ENCODE measurements at regions not wholly inside any gene's neighbourhood (a gene's known extent, or its start where the extent isn't known, plus 50 kb on each side); places are given as distances from the start of the nearest gene placed in this dataset.

DNA sequence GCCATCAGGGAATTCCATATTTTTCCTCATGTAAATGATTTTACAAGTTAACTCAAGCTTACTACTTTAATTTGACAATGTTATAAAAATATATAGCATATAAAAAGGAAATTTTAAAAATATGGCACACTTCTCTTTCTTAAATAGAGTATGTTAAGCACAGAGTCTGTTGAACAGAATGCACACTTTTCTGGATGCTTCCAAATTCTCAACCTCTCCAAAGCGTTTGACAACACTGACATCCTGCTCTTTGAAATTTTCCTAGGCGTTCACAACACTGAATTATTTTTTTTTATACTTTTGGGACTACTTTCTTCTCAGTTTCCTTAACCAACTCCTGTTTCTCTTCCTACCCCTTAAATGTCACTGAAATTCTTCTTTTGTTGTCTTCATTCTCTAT lies 117.8 kb upstream of the PLXNA2 start:
- TF ChIP-seq ZFX (IDR thresholded peaks at IDR 0.05; ENCODE audit: borderline replicate concordance), result no peak
- TF ChIP-seq, protein P1, sequence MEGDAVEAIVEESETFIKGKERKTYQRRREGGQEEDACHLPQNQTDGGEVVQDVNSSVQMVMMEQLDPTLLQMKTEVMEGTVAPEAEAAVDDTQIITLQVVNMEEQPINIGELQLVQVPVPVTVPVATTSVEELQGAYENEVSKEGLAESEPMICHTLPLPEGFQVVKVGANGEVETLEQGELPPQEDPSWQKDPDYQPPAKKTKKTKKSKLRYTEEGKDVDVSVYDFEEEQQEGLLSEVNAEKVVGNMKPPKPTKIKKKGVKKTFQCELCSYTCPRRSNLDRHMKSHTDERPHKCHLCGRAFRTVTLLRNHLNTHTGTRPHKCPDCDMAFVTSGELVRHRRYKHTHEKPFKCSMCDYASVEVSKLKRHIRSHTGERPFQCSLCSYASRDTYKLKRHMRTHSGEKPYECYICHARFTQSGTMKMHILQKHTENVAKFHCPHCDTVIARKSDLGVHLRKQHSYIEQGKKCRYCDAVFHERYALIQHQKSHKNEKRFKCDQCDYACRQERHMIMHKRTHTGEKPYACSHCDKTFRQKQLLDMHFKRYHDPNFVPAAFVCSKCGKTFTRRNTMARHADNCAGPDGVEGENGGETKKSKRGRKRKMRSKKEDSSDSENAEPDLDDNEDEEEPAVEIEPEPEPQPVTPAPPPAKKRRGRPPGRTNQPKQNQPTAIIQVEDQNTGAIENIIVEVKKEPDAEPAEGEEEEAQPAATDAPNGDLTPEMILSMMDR (IDR thresholded peaks at IDR 0.05), result no peak
- no peak overlapping the region for H3K27ac ChIP-seq

DNA sequence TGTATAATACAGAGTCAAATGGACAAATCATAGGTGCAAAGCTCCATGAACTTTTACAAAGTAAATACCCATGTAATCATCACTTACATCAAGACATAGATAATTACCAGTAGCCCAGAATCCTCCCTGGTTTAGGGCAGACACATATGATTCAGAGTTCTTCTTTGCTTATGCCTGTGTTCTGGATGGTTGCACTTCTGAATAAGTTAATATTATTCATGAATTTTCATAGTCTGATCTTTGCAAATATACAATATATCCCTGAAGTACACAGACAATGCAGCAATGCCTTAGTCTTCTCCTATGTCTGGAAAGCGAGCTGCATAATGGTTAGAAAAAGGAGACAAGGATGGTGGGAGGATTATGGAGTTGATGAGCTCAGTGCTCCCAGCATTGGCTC lies 122.4 kb upstream of the PLXNA2 start:
- TF ChIP-seq, protein P1 (IDR thresholded peaks at IDR 0.05), result no peak
- no peak for TF ChIP-seq ZFX (IDR thresholded peaks at IDR 0.05; ENCODE audit: borderline replicate concordance)
- H3K27ac ChIP-seq, result no peak overlapping the region

DNA sequence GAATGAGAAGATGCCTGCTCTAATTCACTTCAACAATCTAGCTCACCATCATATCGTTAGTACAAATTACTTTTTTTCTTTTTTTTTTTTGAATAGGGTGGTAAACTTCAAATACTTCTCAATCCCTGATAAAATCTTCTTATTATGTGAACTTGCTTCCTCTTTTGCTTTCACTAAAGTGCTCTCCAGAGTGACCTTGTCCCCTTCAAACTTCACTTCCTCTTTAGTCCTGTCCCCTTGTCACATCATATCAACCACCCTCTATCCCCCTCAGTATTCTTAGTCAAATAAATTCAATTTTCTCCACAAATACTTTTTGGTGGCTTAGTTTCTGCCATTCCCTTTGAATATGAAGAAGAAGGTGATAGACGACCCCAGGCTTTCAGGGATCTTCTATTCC lies 124.9 kb upstream of the PLXNA2 start:
- no peak overlapping the region for H3K27ac ChIP-seq
- TF ChIP-seq, protein P1 (IDR thresholded peaks at IDR 0.05), result no peak
- TF ChIP-seq ZFX (IDR thresholded peaks at IDR 0.05; ENCODE audit: borderline replicate concordance), result no peak

DNA sequence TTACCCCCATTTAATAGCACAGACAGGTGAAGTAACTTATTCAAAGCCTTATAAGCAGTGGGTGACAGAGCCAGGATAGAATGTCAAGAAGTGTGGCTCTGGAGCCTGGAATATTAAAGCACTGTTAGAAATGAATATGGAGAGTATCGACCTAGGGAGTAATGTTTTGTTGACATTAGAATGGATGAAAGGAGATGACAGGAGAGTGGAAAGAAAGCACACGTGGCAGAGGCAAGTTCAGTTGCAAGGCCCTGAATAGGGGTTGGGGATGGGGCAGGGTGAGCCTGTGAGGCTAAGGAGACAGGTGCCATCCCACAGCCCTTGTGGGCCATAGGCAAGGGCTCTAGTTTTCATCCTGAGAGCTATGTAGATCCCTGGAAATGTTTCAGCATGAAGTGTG lies 125.5 kb upstream of the PLXNA2 start:
- H3K27ac ChIP-seq, result no peak overlapping the region
- TF ChIP-seq ZFX (IDR thresholded peaks at IDR 0.05; ENCODE audit: borderline replicate concordance), result no peak
- TF ChIP-seq, protein P1 (IDR thresholded peaks at IDR 0.05), result no peak

DNA sequence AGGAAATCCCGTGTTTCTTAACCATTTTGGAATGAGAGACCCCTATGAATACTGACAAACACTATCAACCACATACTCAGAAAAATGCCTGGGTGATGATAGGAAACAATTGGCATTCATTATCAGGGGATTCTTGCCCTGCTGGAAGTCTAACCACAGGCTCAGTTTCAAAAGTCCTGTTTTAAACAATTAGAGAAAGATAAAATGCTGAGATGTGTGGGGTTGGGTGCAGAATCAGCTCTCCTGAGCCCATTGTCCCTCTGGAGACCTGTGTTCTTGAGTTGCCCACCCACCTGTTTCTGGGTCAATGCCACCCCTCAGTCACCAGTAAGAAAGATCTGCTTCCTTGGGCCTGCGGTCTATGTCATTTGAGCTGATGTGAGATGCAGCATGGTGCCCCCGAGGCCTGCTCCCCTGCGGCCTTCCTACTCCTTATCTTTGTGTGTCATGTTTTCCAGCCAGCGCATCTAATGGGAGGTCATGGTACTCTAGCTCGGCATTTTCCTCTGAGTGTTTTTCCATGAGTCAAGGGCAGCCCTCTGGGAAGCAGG lies 130.3 kb upstream of the PLXNA2 start:
- H3K27ac ChIP-seq, result no peak overlapping the region
- TF ChIP-seq, protein P1 (IDR thresholded peaks at IDR 0.05), result no peak
- no peak for TF ChIP-seq ZFX (IDR thresholded peaks at IDR 0.05; ENCODE audit: borderline replicate concordance)

DNA sequence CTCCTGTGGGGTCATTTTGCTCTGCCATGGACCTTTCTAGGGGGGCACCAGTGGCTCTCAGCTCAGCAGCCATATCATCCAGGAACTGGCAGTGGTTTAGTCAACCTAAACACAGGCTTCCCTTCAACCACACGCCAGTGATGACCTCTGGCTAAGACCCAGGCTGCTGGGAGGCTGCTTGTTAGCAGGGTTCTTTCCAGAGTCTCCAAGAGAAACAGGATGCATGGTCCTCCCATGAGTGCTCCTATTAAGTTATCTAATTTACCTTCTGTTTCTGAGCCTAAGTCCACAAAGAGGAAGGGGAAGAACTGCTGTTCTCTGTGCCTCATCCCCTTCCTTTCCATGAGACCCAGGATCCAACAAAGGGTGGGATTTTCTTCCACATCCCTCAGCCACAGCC lies 137.3 kb upstream of the PLXNA2 start:
- TF ChIP-seq, protein P1 (IDR thresholded peaks at IDR 0.05), result no peak
- TF ChIP-seq ZFX (IDR thresholded peaks at IDR 0.05; ENCODE audit: borderline replicate concordance), result no peak
- H3K27ac ChIP-seq, result no peak overlapping the region

DNA sequence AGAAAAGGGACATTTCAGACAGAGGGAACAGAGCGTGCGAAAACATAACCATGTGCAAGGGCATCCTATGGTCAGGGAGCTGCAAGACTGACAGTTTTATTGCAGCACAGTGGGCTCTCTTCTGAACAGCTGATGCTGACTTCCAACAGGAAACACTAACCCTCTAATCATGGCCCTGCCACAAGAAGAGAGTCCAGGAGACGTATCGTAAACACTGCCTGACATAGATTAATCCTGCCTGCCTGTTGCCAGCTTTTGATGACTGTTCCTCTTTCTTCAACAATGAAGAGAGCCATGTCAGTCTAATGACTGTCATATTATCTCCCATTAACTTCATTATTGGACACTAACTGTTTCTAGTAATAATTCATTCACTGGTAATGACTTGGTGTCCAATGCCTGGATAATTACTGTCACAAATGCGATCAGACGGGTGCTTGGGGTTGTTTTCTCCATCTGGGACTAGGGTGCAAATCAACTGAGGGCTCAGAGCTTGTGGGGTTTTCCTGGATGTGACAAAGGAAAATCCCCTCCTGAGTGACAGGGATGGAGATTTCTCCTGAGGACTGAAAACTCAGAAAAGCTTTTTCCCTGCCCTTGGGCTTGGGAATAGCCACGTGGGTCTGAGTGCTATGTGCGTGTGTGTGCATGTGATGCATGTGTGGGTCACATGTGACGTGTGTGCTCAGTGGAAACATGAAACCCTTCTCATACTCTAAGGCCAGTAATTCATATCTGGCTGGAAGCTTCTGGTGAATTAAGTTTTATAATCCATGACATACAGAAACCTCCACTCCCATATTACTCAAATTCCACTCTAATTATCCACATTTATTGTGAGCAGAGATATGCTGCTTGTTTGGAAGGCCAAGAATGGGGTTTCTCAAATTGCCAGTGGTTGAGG lies 144.0 kb upstream of the PLXNA2 start:
- TF ChIP-seq ZFX (IDR thresholded peaks at IDR 0.05; ENCODE audit: borderline replicate concordance), result no peak
- TF ChIP-seq, protein P1 (IDR thresholded peaks at IDR 0.05), result no peak
- no peak overlapping the region for H3K27ac ChIP-seq
